ENCODE measurements at regions not wholly inside any gene's neighbourhood (a gene's known extent, or its start where the extent isn't known, plus 50 kb on each side); places are given as distances from the start of the nearest gene placed in this dataset.

DNA sequence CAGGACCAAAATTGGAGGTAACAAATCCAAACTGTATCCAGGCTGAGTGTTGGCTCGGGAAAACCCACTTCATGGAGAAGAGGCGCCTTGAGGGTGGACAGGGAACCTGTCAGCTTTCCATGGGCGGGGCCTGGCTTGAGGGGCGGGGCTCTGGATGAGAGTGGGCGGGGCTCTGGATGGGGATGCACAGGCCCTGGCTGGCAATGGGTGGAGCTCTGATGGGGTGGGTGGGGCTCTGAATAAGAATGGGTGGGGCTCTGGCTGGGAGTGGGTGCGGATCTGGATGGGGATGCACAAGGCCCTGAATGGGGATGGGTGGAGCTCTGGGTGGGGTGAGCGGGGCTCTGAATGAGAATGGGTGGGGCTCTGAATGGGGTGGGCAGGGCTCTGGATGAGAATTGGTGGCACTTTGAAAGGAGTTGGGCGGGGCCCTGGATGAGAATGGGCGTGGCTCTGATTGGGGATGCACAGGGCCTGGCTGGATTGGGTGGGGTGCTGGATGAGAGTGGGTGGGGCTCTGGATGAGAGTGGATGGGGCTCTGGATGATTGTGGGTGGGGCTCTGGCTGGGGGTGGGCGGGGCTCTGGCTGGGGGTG lies 96.6 kb upstream of the NPTX2 start:
- DNase-seq (ENCODE audit: low spot score), result no peak
- H3K27ac Mint-ChIP-seq (ENCODE audit: unreplicated experiment), result no peak overlapping the region
- TF ChIP-seq CTCF (IDR thresholded peaks at IDR 0.05), result no peak
- peaks cover 3% of the 10 kb centered on the region for H3K9me3 Mint-ChIP-seq (ENCODE audit: low read depth)
- H3K36me3 Mint-ChIP-seq (ENCODE audit: low read depth), result no peaks in the 10 kb centered on the region
- no peaks in the 10 kb centered on the region for H3K4me1 Mint-ChIP-seq (ENCODE audit: low read depth)
- peaks cover 2% of the 10 kb centered on the region for H3K27me3 Mint-ChIP-seq (ENCODE audit: low read depth)
- no peak overlapping the region for H3K4me3 Mint-ChIP-seq (ENCODE audit: unreplicated experiment)

DNA sequence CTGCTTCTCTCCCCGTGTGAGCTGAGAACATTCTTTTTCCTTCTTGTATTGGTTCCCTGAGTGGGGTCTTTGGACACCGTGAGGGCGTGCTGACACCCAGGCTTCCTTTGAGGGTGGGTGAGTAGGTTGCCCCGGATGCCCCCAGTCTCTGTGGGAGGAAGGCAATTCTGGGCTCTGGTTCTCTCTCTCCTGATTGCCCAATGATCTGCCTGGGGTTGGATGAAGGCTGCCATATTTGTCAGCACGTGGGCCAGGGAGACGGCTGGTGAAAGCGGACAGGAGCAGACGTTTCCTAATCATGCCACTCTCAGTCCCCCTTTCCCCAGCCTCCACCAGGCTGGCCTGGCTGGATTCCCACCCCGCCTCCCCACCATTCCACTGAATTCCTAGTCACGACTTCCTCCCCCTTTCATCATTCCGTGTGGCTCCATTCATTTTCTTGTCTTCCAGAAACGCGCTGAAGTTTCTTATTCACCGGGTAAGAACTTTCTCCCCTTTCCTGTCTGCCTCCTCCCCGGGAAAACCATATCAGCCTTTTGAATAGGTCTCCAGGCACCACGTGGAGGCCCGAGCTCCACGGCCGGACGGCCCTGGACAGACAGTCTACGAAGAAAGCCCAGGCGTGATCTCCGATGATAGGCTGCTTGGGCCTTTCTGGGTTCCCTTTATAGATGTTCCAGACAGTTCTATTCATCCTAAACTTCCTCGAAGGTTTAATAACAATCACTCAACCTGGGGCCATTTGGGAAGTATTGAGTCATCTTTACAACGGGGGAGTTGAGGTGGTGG lies 98.7 kb upstream of the NPTX2 start:
- Mint-ChIP-seq H3K4me3 (ENCODE audit: unreplicated experiment) (no peak overlapping the region), H3K27me3 (ENCODE audit: low read depth) (peaks cover 7% of the 10 kb centered on the region), H3K27ac (ENCODE audit: unreplicated experiment) (no peak overlapping the region), H3K36me3 (ENCODE audit: low read depth) (no peaks in the 10 kb centered on the region), H3K9me3 (ENCODE audit: low read depth) (no peaks in the 10 kb centered on the region), H3K4me1 (ENCODE audit: low read depth) (no peaks in the 10 kb centered on the region)
- no peak for TF ChIP-seq CTCF (IDR thresholded peaks at IDR 0.05)
- DNase-seq (ENCODE audit: low spot score), result no peak

- Mint-ChIP-seq H3K4me1 (ENCODE audit: low read depth) (no peaks in the 10 kb centered on the region), H3K9me3 (ENCODE audit: low read depth) (no peaks in the 10 kb centered on the region), H3K36me3 (ENCODE audit: low read depth) (no peaks in the 10 kb centered on the region), H3K27ac (ENCODE audit: unreplicated experiment) (no peak overlapping the region), H3K4me3 (ENCODE audit: unreplicated experiment) (no peak overlapping the region), H3K27me3 (ENCODE audit: low read depth) (peaks cover 13% of the 10 kb centered on the region)
- no peak for DNase-seq (ENCODE audit: low spot score)
- no peak for TF ChIP-seq CTCF (IDR thresholded peaks at IDR 0.05)
These were observed 101.9 kb upstream of the NPTX2 start for GRCh38 chr7:98515201-98515600.

GRCh38 chr7:98514211-98515031 lies 102.7 kb upstream of the NPTX2 start:
- DNase-seq (ENCODE audit: low spot score), result no peak
- no peak overlapping the region for H3K4me3 Mint-ChIP-seq (ENCODE audit: unreplicated experiment)
- H3K27ac Mint-ChIP-seq (ENCODE audit: unreplicated experiment), result no peak overlapping the region
- peaks cover 17% of the 10 kb centered on the region for H3K27me3 Mint-ChIP-seq (ENCODE audit: low read depth)
- no peaks in the 10 kb centered on the region for H3K9me3 Mint-ChIP-seq (ENCODE audit: low read depth)
- H3K36me3 Mint-ChIP-seq (ENCODE audit: low read depth), result no peaks in the 10 kb centered on the region
- no peaks in the 10 kb centered on the region for H3K4me1 Mint-ChIP-seq (ENCODE audit: low read depth)
- no peak for TF ChIP-seq CTCF (IDR thresholded peaks at IDR 0.05)

GRCh38 chr7:98511175-98511574 lies 105.9 kb upstream of the NPTX2 start:
- Mint-ChIP-seq H3K27me3 (ENCODE audit: low read depth) (peaks cover 33% of the 10 kb centered on the region), H3K27ac (ENCODE audit: unreplicated experiment) (no peak overlapping the region), H3K9me3 (ENCODE audit: low read depth) (peaks cover 4% of the 10 kb centered on the region), H3K4me1 (ENCODE audit: low read depth) (no peaks in the 10 kb centered on the region), H3K4me3 (ENCODE audit: unreplicated experiment) (no peak overlapping the region), H3K36me3 (ENCODE audit: low read depth) (no peaks in the 10 kb centered on the region)
- DNase-seq (ENCODE audit: low spot score), result peak; percentile 59
- no peak for TF ChIP-seq CTCF (IDR thresholded peaks at IDR 0.05)
